ENCODE measurements at regions not wholly inside any gene's neighbourhood (a gene's known extent, or its start where the extent isn't known, plus 50 kb on each side); places are given as distances from the start of the nearest gene placed in this dataset.

- Mint-ChIP-seq H3K36me3 (ENCODE audit: low read depth) (no peaks in the 10 kb centered on the region), H3K9me3 (no peaks in the 10 kb centered on the region), H3K4me3 (no peak overlapping the region), H3K27me3 (ENCODE audit: insufficient read depth) (no peaks in the 10 kb centered on the region), H3K4me1 (ENCODE audit: low read depth) (no peaks in the 10 kb centered on the region), H3K27ac (no peak overlapping the region)
- intact Hi-C loops (cut with micrococcal nuclease): no loop called here
- DNase-seq (ENCODE audit: low spot score): no peak
Measured at GRCh38 chr20:10994991-10995700, 321.3 kb upstream of the JAG1 start.

GRCh38 chr20:10998476-10998875 lies 324.7 kb upstream of the JAG1 start:
- no peaks in the 10 kb centered on the region for H3K4me1 Mint-ChIP-seq (ENCODE audit: low read depth)
- intact Hi-C loops (cut with micrococcal nuclease): no loop called here
- DNase-seq (ENCODE audit: low spot score): no peak
- no peaks in the 10 kb centered on the region for H3K9me3 Mint-ChIP-seq
- no peak overlapping the region for H3K4me3 Mint-ChIP-seq
- no peaks in the 10 kb centered on the region for H3K36me3 Mint-ChIP-seq (ENCODE audit: low read depth)
- no peak overlapping the region for H3K27ac Mint-ChIP-seq
- no peaks in the 10 kb centered on the region for H3K27me3 Mint-ChIP-seq (ENCODE audit: insufficient read depth)

- H3K36me3 Mint-ChIP-seq (ENCODE audit: low read depth): no peaks in the 10 kb centered on the region
- no peak overlapping the region for H3K4me3 Mint-ChIP-seq
- no peaks in the 10 kb centered on the region for H3K9me3 Mint-ChIP-seq
- no peaks in the 10 kb centered on the region for H3K27me3 Mint-ChIP-seq (ENCODE audit: insufficient read depth)
- intact Hi-C loops (cut with micrococcal nuclease): no loop called here
- no peaks in the 10 kb centered on the region for H3K4me1 Mint-ChIP-seq (ENCODE audit: low read depth)
- no peak for DNase-seq (ENCODE audit: low spot score)
- no peak overlapping the region for H3K27ac Mint-ChIP-seq
Measured at GRCh38 chr20:11000416-11000815, 326.6 kb upstream of the JAG1 start.

GRCh38 chr20:11001302-11001701 lies 327.5 kb upstream of the JAG1 start:
- Mint-ChIP-seq H3K4me3 (no peak overlapping the region), H3K27me3 (ENCODE audit: insufficient read depth) (no peaks in the 10 kb centered on the region), H3K36me3 (ENCODE audit: low read depth) (no peaks in the 10 kb centered on the region), H3K27ac (no peak overlapping the region), H3K9me3 (peaks cover 5% of the 10 kb centered on the region), H3K4me1 (ENCODE audit: low read depth) (no peaks in the 10 kb centered on the region)
- intact Hi-C loops (cut with micrococcal nuclease): no loop called here
- DNase-seq (ENCODE audit: low spot score): no peak

GRCh38 chr20:11001764-11002540 lies 328.2 kb upstream of the JAG1 start:
- no peak overlapping the region for H3K27ac Mint-ChIP-seq
- H3K27me3 Mint-ChIP-seq (ENCODE audit: insufficient read depth): no peaks in the 10 kb centered on the region
- intact Hi-C loops (cut with micrococcal nuclease): no loop called here
- H3K4me3 Mint-ChIP-seq: no peak overlapping the region
- H3K36me3 Mint-ChIP-seq (ENCODE audit: low read depth): no peaks in the 10 kb centered on the region
- no peak for DNase-seq (ENCODE audit: low spot score)
- no peaks in the 10 kb centered on the region for H3K4me1 Mint-ChIP-seq (ENCODE audit: low read depth)
- H3K9me3 Mint-ChIP-seq: peaks cover 7% of the 10 kb centered on the region

GRCh38 chr20:11003341-11003740 lies 329.5 kb upstream of the JAG1 start:
- H3K27ac Mint-ChIP-seq: no peak overlapping the region
- no peak for DNase-seq (ENCODE audit: low spot score)
- no peaks in the 10 kb centered on the region for H3K27me3 Mint-ChIP-seq (ENCODE audit: insufficient read depth)
- no peaks in the 10 kb centered on the region for H3K36me3 Mint-ChIP-seq (ENCODE audit: low read depth)
- no peak overlapping the region for H3K4me3 Mint-ChIP-seq
- intact Hi-C loops (cut with micrococcal nuclease): no loop called here
- H3K4me1 Mint-ChIP-seq (ENCODE audit: low read depth): no peaks in the 10 kb centered on the region
- peaks cover 7% of the 10 kb centered on the region for H3K9me3 Mint-ChIP-seq

GRCh38 chr20:11008444-11009033 lies 334.7 kb upstream of the JAG1 start:
- Mint-ChIP-seq H3K4me3 (no peak overlapping the region), H3K9me3 (peaks cover 7% of the 10 kb centered on the region), H3K27me3 (ENCODE audit: insufficient read depth) (no peaks in the 10 kb centered on the region), H3K27ac (no peak overlapping the region), H3K36me3 (ENCODE audit: low read depth) (no peaks in the 10 kb centered on the region), H3K4me1 (ENCODE audit: low read depth) (no peaks in the 10 kb centered on the region)
- DNase-seq (ENCODE audit: low spot score): no peak
- intact Hi-C loops (cut with micrococcal nuclease): no loop called here

GRCh38 chr20:11011653-11012052 lies 337.9 kb upstream of the JAG1 start:
- intact Hi-C loops (cut with micrococcal nuclease): no loop called here
- Mint-ChIP-seq H3K9me3 (no peaks in the 10 kb centered on the region), H3K4me3 (no peak overlapping the region), H3K27ac (no peak overlapping the region), H3K36me3 (ENCODE audit: low read depth) (no peaks in the 10 kb centered on the region), H3K4me1 (ENCODE audit: low read depth) (no peaks in the 10 kb centered on the region), H3K27me3 (ENCODE audit: insufficient read depth) (no peaks in the 10 kb centered on the region)
- DNase-seq (ENCODE audit: low spot score): no peak

GRCh38 chr20:11012975-11013374 lies 339.2 kb upstream of the JAG1 start:
- DNase-seq (ENCODE audit: low spot score): no peak
- Mint-ChIP-seq H3K27ac (no peak overlapping the region), H3K27me3 (ENCODE audit: insufficient read depth) (no peaks in the 10 kb centered on the region), H3K36me3 (ENCODE audit: low read depth) (no peaks in the 10 kb centered on the region), H3K4me3 (no peak overlapping the region), H3K4me1 (ENCODE audit: low read depth) (no peaks in the 10 kb centered on the region), H3K9me3 (no peaks in the 10 kb centered on the region)
- intact Hi-C loops (cut with micrococcal nuclease): no loop called here

- no peaks in the 10 kb centered on the region for H3K9me3 Mint-ChIP-seq
- no peak overlapping the region for H3K4me3 Mint-ChIP-seq
- no peak overlapping the region for H3K27ac Mint-ChIP-seq
- no peaks in the 10 kb centered on the region for H3K27me3 Mint-ChIP-seq (ENCODE audit: insufficient read depth)
- intact Hi-C loops (cut with micrococcal nuclease): no loop called here
- no peak for DNase-seq (ENCODE audit: low spot score)
- H3K4me1 Mint-ChIP-seq (ENCODE audit: low read depth): no peaks in the 10 kb centered on the region
- H3K36me3 Mint-ChIP-seq (ENCODE audit: low read depth): no peaks in the 10 kb centered on the region
Measured at GRCh38 chr20:11013801-11014200, 340.0 kb upstream of the JAG1 start.

GRCh38 chr20:11015440-11015839 lies 341.6 kb upstream of the JAG1 start:
- no peak for DNase-seq (ENCODE audit: low spot score)
- no peak overlapping the region for H3K27ac Mint-ChIP-seq
- intact Hi-C loops (cut with micrococcal nuclease): no loop called here
- H3K4me1 Mint-ChIP-seq (ENCODE audit: low read depth): no peaks in the 10 kb centered on the region
- H3K9me3 Mint-ChIP-seq: no peaks in the 10 kb centered on the region
- no peak overlapping the region for H3K4me3 Mint-ChIP-seq
- no peaks in the 10 kb centered on the region for H3K36me3 Mint-ChIP-seq (ENCODE audit: low read depth)
- no peaks in the 10 kb centered on the region for H3K27me3 Mint-ChIP-seq (ENCODE audit: insufficient read depth)

- no peak overlapping the region for H3K4me3 Mint-ChIP-seq
- no peaks in the 10 kb centered on the region for H3K27me3 Mint-ChIP-seq (ENCODE audit: insufficient read depth)
- intact Hi-C loops (cut with micrococcal nuclease): no loop called here
- H3K27ac Mint-ChIP-seq: no peak overlapping the region
- H3K9me3 Mint-ChIP-seq: no peaks in the 10 kb centered on the region
- H3K4me1 Mint-ChIP-seq (ENCODE audit: low read depth): no peaks in the 10 kb centered on the region
- no peak for DNase-seq (ENCODE audit: low spot score)
- no peaks in the 10 kb centered on the region for H3K36me3 Mint-ChIP-seq (ENCODE audit: low read depth)
Measured at GRCh38 chr20:11017446-11017845, 343.6 kb upstream of the JAG1 start.

- Mint-ChIP-seq H3K4me1 (ENCODE audit: low read depth) (no peaks in the 10 kb centered on the region), H3K9me3 (no peaks in the 10 kb centered on the region), H3K4me3 (no peak overlapping the region), H3K36me3 (ENCODE audit: low read depth) (no peaks in the 10 kb centered on the region), H3K27ac (no peak overlapping the region), H3K27me3 (ENCODE audit: insufficient read depth) (no peaks in the 10 kb centered on the region)
- intact Hi-C loops (cut with micrococcal nuclease): no loop called here
- no peak for DNase-seq (ENCODE audit: low spot score)
Measured at GRCh38 chr20:11018668-11019170, 344.9 kb upstream of the JAG1 start.

Data from activated T-helper 1 cell treated with anti-CD3 and anti-CD28 coated beads, Interleukin-12 subunit alpha, Interleukin-12 subunit beta, Interleukin-2, Interleukin-4 antibody, amounts not matched to agents 30 ng/mL and 10 ng/mL and 1 ng/mL, durations not matched to agents 14 hours and 24 hours and 36 hours (primary cell).